HG02571 (cell line): ENCODE measurements at regions not wholly inside any gene's neighbourhood (a gene's known extent, or its start where the extent isn't known, plus 50 kb on each side); places are given as distances from the start of the nearest gene placed in this dataset.

Experiments used
- ATAC-seq: cut with Tn5 transposase; IDR thresholded peaks from one replicate; pipeline ENCODE4 v1.9.1; 2021; ENCODE audit warnings: mild to moderate bottlenecking, moderate library complexity; ENCODE audit not compliant: unreplicated experiment

DNA sequence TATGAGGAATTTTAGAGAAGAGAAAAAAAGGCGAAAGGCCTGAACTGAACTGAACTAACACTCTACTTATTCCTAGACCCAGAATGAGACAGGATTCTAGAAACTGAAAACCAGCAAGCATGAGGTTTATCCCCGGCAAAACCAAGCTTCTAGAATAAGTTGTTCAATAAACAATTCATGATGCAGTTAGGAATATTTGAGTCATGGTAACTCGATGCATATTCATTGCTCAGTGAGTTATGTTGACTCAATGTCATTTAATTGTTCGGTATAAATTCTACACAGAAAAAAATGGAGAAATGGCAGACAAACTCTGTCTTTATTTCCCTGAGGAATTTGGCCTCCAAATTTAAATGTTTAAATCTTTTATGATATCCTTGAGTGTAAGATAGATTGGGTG, 321.5 kb downstream of the SATB2 start:
- no peak for ATAC-seq

DNA sequence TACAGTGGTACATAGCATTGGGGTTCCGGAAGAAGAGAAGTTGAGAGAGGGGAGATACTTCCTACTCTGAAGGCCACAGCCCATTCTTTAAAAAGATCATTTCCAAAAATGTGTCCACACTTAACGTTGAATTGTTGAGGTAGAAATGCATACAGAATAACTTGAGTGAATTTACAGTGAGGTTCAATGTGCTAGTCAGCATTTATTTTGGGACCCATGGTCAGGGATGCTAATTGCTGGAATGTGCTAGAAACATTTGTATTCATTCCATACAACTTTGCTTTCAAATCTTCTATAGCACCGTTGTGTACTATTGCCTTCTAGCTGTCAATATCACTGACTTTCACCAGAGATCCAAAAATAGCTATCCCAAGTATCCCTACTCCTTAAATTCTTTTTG, 325.9 kb downstream of the SATB2 start:
- ATAC-seq = no peak

DNA sequence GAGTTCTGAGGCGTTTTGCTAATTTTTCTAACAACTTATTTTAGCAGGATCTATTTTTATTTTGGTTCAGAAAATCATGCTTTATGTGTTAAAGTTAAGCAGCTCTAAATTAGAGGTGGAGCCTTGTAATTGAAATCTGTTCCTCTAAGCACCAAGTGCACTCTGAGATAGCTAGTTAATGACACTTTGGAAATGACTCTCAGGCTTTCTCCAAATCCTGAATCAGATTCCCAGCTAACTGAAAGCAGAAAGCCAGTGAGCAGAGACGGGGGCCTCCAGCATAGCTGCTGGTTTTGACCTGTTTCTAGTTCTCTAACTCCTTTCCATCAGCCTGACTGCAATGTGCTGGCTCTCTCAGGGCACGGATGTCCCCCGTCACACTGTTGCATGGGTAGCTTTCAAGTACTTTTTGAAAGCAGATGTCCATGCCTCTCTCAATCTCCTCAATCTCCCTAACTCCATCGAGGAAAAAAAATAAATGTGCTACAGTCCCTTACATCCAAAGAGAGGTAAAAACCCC, 326.5 kb downstream of the SATB2 start:
- ATAC-seq = no peak

- ATAC-seq = no peak
Observed at GRCh38 chr2:199130501-199130900, 327.2 kb downstream of the SATB2 start.

DNA sequence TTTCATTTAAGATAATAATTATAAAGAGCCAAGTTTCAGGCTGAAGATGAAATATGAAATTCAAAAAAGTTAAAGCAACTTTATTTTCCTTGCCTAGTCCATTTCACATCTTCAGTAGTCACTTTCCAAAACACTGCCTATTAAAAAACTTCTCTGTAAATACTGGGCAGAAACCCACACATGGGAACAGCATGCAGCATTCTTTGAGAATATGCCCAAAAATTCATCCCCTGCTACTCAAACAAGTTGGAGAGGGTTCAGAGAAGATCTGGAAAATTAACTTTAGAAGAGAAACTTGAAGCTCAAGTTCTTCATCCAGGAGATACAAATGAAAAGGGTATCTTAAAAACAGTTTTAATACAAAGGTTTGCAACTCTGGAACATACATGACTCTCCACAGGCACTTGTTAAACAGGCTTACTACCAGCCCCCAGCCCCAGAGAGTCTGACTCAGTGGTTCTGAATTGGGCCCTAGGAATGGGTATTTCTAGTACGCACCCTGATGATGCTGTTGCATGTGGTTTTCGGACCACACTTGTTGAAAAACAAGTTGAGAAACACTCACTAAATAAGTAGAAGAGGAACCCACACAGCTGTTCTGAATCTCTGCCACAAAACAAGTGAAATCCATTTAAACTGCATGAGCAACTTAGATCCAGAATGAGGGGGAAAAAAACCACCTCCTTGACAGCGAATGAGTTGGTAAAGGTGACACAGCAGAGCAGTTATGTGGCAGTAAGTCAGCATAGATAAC, 329.1 kb downstream of the SATB2 start:
- no peak for ATAC-seq

GRCh38 chr2:199119796-199120195, 337.9 kb downstream of the SATB2 start:
- ATAC-seq = no peak

- no peak for ATAC-seq
Observed at GRCh38 chr2:199118673-199119112, 339.0 kb downstream of the SATB2 start.

DNA sequence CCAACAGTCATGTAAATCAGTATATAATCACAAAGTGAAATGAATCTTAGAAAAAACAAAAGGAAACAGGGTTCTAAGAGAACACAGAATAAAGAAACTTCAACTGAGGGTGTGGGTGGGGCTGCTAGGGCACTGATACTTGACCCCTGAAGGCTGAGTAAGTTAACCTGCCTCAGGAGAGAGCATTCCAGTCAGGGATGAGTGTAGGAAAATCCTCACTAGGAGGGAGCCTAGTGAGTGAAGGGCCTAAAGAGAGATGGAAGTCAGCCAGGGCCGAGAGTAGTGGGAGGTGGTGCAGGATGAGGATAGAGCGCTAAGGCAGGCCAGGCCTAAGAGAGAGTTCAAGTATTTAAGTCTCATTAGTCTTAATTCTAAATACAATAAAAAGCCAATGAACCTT, 342.6 kb downstream of the SATB2 start:
- no peak for ATAC-seq

DNA sequence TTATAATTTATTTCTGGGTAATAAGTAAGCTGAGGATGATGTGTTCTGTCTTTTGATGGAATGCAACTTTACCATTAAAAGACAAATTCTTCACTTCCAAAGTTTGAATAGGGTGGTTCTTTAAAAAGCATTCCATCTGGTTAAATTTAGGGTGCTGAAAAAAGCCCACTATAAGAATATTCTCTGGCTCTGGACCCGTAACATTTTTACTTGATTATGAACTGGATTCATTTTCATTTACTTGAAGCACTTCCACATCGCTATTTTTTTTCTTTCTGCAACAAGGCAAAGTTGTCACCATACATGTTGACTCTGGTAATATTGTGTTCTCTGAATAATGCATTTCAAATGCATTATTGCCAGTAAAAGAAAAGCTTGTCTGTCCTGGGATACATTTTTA, 344.6 kb downstream of the SATB2 start:
- no peak for ATAC-seq

- ATAC-seq = no peak
Observed at GRCh38 chr2:199111458-199111857, 346.3 kb downstream of the SATB2 start.

- ATAC-seq = no peak
Observed at GRCh38 chr2:199108056-199108455, 349.7 kb downstream of the SATB2 start.

- ATAC-seq = no peak
Observed at GRCh38 chr2:199105826-199106225, 351.9 kb downstream of the SATB2 start.

DNA sequence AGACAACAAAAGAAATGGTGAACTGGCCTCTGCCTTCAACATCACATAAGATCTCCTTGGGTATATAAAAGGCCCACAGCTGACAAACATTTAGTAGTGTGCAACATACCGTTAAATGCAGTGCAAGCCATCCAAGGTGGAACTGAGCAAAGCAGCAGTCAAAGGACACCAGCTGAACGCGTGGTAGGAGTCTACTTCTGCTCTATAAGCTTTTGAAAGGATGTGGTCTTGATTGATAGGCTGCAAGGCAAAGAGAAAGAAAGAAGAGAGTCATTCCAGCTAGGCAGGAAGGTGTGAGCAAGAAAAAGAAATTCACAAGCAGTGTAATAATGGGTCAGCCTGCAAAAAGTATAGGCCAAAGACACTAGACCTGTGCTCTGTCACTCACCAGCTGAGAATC, 356.3 kb downstream of the SATB2 start:
- no peak for ATAC-seq

GRCh38 chr2:199100326-199101110, 357.2 kb downstream of the SATB2 start:
- no peak for ATAC-seq

DNA sequence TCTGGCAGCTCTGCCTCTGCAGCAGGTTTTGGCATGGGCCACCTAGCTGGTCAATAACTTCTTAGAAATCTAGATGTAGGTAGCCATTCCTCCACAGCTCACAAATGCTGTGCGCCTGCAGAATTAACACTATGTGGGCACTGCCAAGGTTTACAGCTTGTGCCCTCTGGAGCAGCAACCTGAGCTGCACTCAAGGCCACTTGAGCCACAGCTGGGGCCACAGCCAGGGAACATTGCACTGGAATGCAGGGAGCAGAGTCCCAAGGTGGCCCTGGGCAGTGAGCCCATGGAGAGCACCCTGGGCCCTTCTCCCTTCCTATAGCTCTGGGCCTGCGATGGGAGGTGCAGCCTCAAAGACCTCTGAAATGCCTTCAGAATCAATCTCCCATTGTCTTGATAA, 365.3 kb downstream of the SATB2 start:
- no peak for ATAC-seq

DNA sequence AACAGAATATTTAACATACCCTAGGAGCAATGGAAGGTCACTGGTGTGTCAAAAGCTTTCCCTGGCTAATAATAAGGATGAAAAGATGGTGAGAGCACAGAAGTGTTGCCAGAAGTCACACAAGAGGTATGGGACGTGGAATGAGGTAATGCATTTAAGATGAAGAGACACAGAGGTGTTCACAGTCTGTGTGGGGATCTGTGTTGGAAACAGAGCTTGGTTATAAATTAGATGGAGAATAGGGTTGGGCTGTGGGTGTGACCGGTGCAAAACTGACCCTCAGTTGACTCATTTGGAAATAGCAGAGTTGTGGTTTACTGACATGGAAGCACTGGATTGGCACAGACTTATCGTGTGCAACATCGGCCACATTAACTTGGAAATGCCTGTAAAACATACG, 372.5 kb downstream of the SATB2 start:
- ATAC-seq = no peak

DNA sequence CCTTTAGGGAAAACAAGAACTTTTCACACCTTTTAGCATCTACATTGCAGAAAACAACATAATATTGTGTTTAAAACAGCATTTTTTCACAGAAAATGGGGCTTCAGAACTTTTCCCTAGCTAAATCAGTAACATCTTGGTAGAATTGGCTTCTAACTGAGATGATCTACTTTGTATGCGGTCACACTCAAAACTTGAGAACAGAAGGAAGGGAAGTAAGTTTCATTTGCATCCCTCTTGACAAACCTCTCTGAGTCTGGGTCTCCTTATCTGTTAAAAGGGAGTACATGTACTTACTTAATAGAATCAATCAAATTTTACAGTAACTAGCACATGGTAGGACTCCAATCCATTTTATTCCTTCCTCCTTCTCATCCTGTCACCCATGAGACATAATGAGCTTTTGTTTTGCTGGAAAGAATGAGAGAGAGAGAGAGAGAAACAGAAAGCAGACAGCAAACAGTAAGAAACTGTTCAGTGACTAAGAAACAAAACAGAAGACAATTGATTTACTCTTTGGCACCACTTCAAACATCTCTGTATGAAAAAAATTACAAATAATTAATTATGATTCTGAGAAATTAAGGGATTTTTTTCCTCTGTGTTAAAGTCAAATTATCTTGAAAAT, 387.3 kb downstream of the SATB2 start:
- no peak for ATAC-seq

- no peak for ATAC-seq
Observed at GRCh38 chr2:199064201-199064600, 393.5 kb downstream of the SATB2 start.

DNA sequence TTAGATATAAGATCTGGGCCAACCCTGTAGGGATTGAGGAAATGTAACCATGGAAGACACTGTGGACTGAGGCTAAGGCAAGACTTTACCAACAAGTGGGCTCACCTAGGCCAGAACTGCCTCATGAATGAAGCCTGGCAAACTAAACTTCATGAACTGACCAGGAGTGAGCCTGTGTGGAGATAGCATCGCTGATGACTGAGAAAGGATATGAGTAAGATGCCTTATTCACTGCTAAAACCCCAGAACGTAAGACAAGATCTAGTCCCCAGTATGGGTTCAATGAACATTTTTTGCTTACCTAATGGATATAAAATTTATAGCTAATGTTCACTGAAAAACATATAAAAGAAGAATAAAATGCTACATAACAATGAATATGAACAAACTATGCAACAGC, 399.8 kb downstream of the SATB2 start:
- no peak for ATAC-seq

GRCh38 chr2:199055336-199055735, 402.4 kb downstream of the SATB2 start:
- no peak for ATAC-seq

- no peak for ATAC-seq
Observed at GRCh38 chr2:199042660-199043379, 414.9 kb downstream of the SATB2 start.
